CD4-positive, alpha-beta memory T cell (primary cell): ENCODE measurements at regions not wholly inside any gene's neighbourhood (a gene's known extent, or its start where the extent isn't known, plus 50 kb on each side); places are given as distances from the start of the nearest gene placed in this dataset.

Experiments
- CTCF ChIA-PET: fragments of 350-600 bp; sonication (Branson Sonifier 250); formaldehyde crosslinking; loops from one replicate; lab custom pipeline; 2021; ENCODE audit warnings: inconsistent platforms; ENCODE audit not compliant: partially characterized antibody; lab: Charles Lee
- POLR2A ChIA-PET: fragments of 350-600 bp; sonication (Branson Sonifier 250); formaldehyde crosslinking; loops from one replicate; lab custom pipeline; 2021; ENCODE audit not compliant: partially characterized antibody; lab: Charles Lee
- DNase-seq, 5 donors: peaks; one replicate each; pipeline versions ENCODE4 v3.0.0 to v3.0.0-alpha.2; 2020 to 2022; ENCODE audit warnings: mixed read lengths in 1 of 5
- H3K27ac ChIP-seq: one replicate; pipeline ENCODE4 v1.7.0; 2013; ENCODE audit warnings: low read depth, low read length
- H3K27me3 ChIP-seq: 2 replicates; pipeline ENCODE4 v1.7.0; 2013; ENCODE audit warnings: mild to moderate bottlenecking, low read length, moderate library complexity; ENCODE audit not compliant: insufficient read depth
- H3K36me3 ChIP-seq: 2 replicates; pipeline ENCODE4 v1.7.0; 2013; ENCODE audit warnings: mild to moderate bottlenecking, low read length, moderate library complexity; ENCODE audit not compliant: insufficient read depth
- H3K4me1 ChIP-seq: 2 replicates; pipeline ENCODE4 v1.7.0; 2013; ENCODE audit warnings: mild to moderate bottlenecking, low read length, moderate library complexity; ENCODE audit not compliant: insufficient read depth
- H3K4me3 ChIP-seq, 2 donors: one replicate each; pipeline ENCODE4 v1.7.0; 2013; ENCODE audit warnings: low read length in 2 of 2, mild to moderate bottlenecking in 1 of 2
- H3K9me3 ChIP-seq, 2 donors: one replicate each; pipeline ENCODE4 v1.7.0; 2013; ENCODE audit warnings: low read length in 2 of 2, control low read depth in 1 of 2; ENCODE audit not compliant: control insufficient read depth in 1 of 2
- H3K27ac Mint-ChIP-seq, 7 donors: one replicate each; pipeline ENCODE4 v1.8.0; 2020 to 2021; ENCODE audit warnings: mixed read lengths in 7 of 7, mild to moderate bottlenecking in 6 of 7, inconsistent platforms in 3 of 7, moderate library complexity in 3 of 7
- H3K27me3 Mint-ChIP-seq, 2 donors: one replicate each; pipeline ENCODE4 v1.8.0; 2020 to 2021; ENCODE audit warnings: mixed read lengths in 2 of 2
- H3K36me3 Mint-ChIP-seq, 2 donors: one replicate each; pipeline ENCODE4 v1.8.0; 2020 to 2021; ENCODE audit warnings: mixed read lengths in 2 of 2, inconsistent platforms in 1 of 2, mild to moderate bottlenecking in 1 of 2
- H3K4me1 Mint-ChIP-seq, 4 donors: one replicate each; pipeline ENCODE4 v1.8.0; 2020 to 2021; ENCODE audit warnings: mixed read lengths in 4 of 4, mild to moderate bottlenecking in 1 of 4
- H3K4me3 Mint-ChIP-seq, 8 donors: one replicate each; pipeline ENCODE4 v1.8.0; 2020 to 2021; ENCODE audit warnings: mixed read lengths in 8 of 8, mild to moderate bottlenecking in 7 of 8, moderate library complexity in 6 of 8, inconsistent platforms in 3 of 8
- H3K9me3 Mint-ChIP-seq, 8 donors: one replicate each; pipeline ENCODE4 v1.8.0; 2020 to 2021; ENCODE audit warnings: mixed read lengths in 8 of 8, mild to moderate bottlenecking in 5 of 8, inconsistent platforms in 3 of 8, moderate library complexity in 1 of 8
- intact Hi-C: fragments of 100-400 bp; cut with micrococcal nuclease; formaldehyde crosslinking; loops from one replicate; pipeline ENCODE4 v1.15.1; 2023

DNA sequence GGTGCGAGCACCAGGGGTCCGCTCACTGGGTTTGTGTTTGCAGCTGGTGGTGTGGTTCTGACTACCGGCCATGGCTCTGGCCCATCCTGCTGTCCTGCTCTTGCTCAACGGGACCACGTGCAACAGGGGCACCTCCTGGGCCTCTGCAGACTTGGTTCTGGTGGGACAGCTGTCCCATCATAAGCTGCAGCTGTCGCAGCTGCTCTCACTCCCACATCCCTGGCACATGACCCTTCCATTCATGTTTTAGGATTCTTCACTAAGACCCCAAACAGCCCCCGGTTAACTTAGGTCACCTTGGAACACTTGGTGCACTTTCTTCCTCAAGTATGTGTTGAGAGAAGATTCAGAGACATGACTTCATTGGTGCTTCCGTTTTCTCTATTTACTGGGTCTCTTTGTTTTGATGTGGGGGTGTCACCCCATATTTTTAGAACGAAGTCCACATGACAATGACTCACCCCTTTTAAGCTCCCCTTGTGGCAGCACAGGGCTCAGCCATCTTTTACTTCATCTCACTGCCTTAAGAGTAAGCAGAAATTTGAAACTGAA lies 68.4 kb upstream of the ARHGEF7 start:
- DNase-seq, result peak in 1 of 5 donors; percentile 7
- ChIA-PET CTCF (interaction anchor here (0.7 kb wide), 1 partner anchor 21 kb away, joined by 4 read pairs; no protein-coding TSS in a partner anchor), POLR2A (no interaction called here)

DNA sequence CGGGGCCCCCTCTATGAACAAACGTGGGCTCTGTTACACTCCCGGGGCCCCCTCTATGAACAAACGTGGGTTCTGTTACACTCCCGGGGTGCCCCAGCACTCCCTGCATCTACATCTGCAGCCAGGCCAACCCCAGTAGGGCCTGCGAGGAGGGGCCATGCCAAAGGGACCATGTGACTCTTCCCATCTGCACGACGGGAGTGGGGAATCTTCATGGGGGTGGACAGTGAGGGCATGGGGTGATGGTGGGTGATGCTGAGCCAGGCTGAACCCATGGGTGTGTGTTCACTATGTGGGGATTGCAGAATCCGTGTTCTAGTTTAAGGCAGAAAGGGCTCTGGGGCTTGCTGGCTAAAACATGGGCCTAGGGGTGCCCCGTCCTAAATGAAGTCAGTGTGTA lies 69.9 kb upstream of the ARHGEF7 start:
- Mint-ChIP-seq H3K4me1 (peaks cover 0 to 5% (median under 1%) of the 10 kb centered on the region in 4 donors), H3K27me3 (peaks cover 12 to 14% of the 10 kb centered on the region in 2 donors), H3K27ac (no peak overlapping the region), H3K36me3 (no peaks in the 10 kb centered on the region), H3K9me3 (peaks cover 0 to 2% (median 0%) of the 10 kb centered on the region in 8 donors), H3K4me3 (no peak overlapping the region)
- Histone ChIP-seq H3K9me3 (no peaks in the 10 kb centered on the region), H3K27me3 (no peaks in the 10 kb centered on the region), H3K27ac (no peak overlapping the region), H3K36me3 (no peaks in the 10 kb centered on the region), H3K4me3 (no peak overlapping the region), H3K4me1 (no peaks in the 10 kb centered on the region)
- DNase-seq, result no peak
- ChIA-PET POLR2A (no interaction called here), CTCF (no interaction called here)
- intact Hi-C loops, result loop anchor here (5.0 kb wide), 1 partner anchor 453 kb away; no protein-coding TSS in a partner anchor

More for the DNA sequence above, 68.4 kb upstream of the ARHGEF7 start:
- intact Hi-C loops, result loop anchor here (5.0 kb wide), 1 partner anchor 454 kb away; no protein-coding TSS in a partner anchor
- H3K27ac Mint-ChIP-seq, result no peak overlapping the region
- H3K36me3 Mint-ChIP-seq, result no peaks in the 10 kb centered on the region
- H3K4me1 Mint-ChIP-seq, result peaks cover 0 to 5% (median under 1%) of the 10 kb centered on the region in 4 donors
- H3K4me3 Mint-ChIP-seq, result no peak overlapping the region
- Histone ChIP-seq H3K27ac (no peak overlapping the region), H3K9me3 (no peaks in the 10 kb centered on the region), H3K4me1 (no peaks in the 10 kb centered on the region), H3K4me3 (no peak overlapping the region), H3K36me3 (no peaks in the 10 kb centered on the region), H3K27me3 (no peaks in the 10 kb centered on the region)
- H3K9me3 Mint-ChIP-seq, result peaks cover 0 to 2% (median 0%) of the 10 kb centered on the region in 8 donors
- peaks cover 8 to 15% of the 10 kb centered on the region in 2 donors for H3K27me3 Mint-ChIP-seq

GRCh38 chr13:111044087-111044830 lies 70.9 kb upstream of the ARHGEF7 start:
- Histone ChIP-seq H3K4me3 (no peak overlapping the region), H3K4me1 (no peaks in the 10 kb centered on the region), H3K27me3 (no peaks in the 10 kb centered on the region), H3K27ac (no peak overlapping the region), H3K9me3 (no peaks in the 10 kb centered on the region), H3K36me3 (no peaks in the 10 kb centered on the region)
- CTCF ChIA-PET, result no interaction called here
- intact Hi-C loops, result no loop called here
- peaks cover 0 to 5% (median under 1%) of the 10 kb centered on the region in 4 donors for H3K4me1 Mint-ChIP-seq
- no peak for DNase-seq
- H3K27me3 Mint-ChIP-seq, result peaks cover 11 to 12% of the 10 kb centered on the region in 2 donors
- H3K36me3 Mint-ChIP-seq, result no peaks in the 10 kb centered on the region
- peak overlapping the region in 2 of 7 donors; percentile 8 to 57 for H3K27ac Mint-ChIP-seq
- peaks cover 0 to 2% (median 0%) of the 10 kb centered on the region in 8 donors for H3K9me3 Mint-ChIP-seq
- POLR2A ChIA-PET, result no interaction called here
- no peak overlapping the region for H3K4me3 Mint-ChIP-seq

DNA sequence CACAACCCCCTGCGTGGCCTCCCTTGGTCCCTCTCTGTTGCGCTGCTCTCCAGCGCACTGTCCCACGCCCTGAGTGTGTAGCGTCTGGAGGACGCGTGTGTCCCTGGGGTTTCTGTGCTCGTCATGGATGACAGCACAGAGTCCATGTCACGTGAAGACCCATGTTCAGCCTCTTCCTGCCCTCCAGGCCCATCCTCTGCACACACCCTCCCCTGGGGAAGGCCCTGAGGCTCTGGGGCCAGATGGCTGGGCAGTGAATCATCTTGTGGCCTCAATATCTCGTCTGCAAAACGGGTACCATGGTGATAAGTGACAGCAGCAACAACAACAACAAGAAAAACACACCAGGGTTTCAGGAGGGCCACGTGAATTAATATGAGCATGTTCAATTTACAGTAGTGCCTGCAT lies 71.5 kb upstream of the ARHGEF7 start:
- ChIA-PET POLR2A (no interaction called here), CTCF (no interaction called here)
- no peaks in the 10 kb centered on the region for H3K4me1 ChIP-seq
- H3K27ac ChIP-seq, result no peak overlapping the region
- H3K27me3 Mint-ChIP-seq, result peaks cover 13 to 14% of the 10 kb centered on the region in 2 donors
- no peak overlapping the region for H3K4me3 Mint-ChIP-seq
- no peak overlapping the region for H3K4me3 ChIP-seq
- H3K36me3 Mint-ChIP-seq, result no peaks in the 10 kb centered on the region
- H3K9me3 ChIP-seq, result no peaks in the 10 kb centered on the region
- no peaks in the 10 kb centered on the region for H3K27me3 ChIP-seq
- intact Hi-C loops, result no loop called here
- H3K4me1 Mint-ChIP-seq, result peaks cover 0 to 5% (median under 1%) of the 10 kb centered on the region in 4 donors
- no peak for DNase-seq
- H3K9me3 Mint-ChIP-seq, result peaks cover 0 to 2% (median 0%) of the 10 kb centered on the region in 8 donors
- H3K36me3 ChIP-seq, result no peaks in the 10 kb centered on the region
- no peak overlapping the region for H3K27ac Mint-ChIP-seq

- POLR2A ChIA-PET, result no interaction called here
These were observed 72.4 kb upstream of the ARHGEF7 start for GRCh38 chr13:111042661-111043226.

GRCh38 chr13:111040830-111041229 lies 74.3 kb upstream of the ARHGEF7 start:
- intact Hi-C loops, result no loop called here
- Mint-ChIP-seq H3K4me3 (no peak overlapping the region), H3K4me1 (no peaks in the 10 kb centered on the region), H3K36me3 (no peaks in the 10 kb centered on the region), H3K27me3 (peaks cover 17 to 19% of the 10 kb centered on the region in 2 donors), H3K9me3 (no peaks in the 10 kb centered on the region), H3K27ac (no peak overlapping the region)
- DNase-seq, result no peak
- Histone ChIP-seq H3K4me3 (no peak overlapping the region), H3K27me3 (no peaks in the 10 kb centered on the region), H3K4me1 (no peaks in the 10 kb centered on the region), H3K27ac (no peak overlapping the region), H3K36me3 (no peaks in the 10 kb centered on the region), H3K9me3 (no peaks in the 10 kb centered on the region)
- ChIA-PET POLR2A (no interaction called here), CTCF (no interaction called here)

More at GRCh38 chr13:111042661-111043226, 72.4 kb upstream of the ARHGEF7 start:
- no peaks in the 10 kb centered on the region for H3K36me3 Mint-ChIP-seq
- Histone ChIP-seq H3K36me3 (no peaks in the 10 kb centered on the region), H3K9me3 (no peaks in the 10 kb centered on the region), H3K27ac (no peak overlapping the region), H3K4me3 (no peak overlapping the region), H3K27me3 (no peaks in the 10 kb centered on the region), H3K4me1 (no peaks in the 10 kb centered on the region)
- no peak for DNase-seq
- CTCF ChIA-PET, result no interaction called here
- H3K4me1 Mint-ChIP-seq, result peaks cover 0 to 5% (median under 1%) of the 10 kb centered on the region in 4 donors
- peaks cover 0 to 2% (median 0%) of the 10 kb centered on the region in 8 donors for H3K9me3 Mint-ChIP-seq
- intact Hi-C loops, result no loop called here
- H3K4me3 Mint-ChIP-seq, result no peak overlapping the region
- H3K27me3 Mint-ChIP-seq, result peaks cover 14 to 15% of the 10 kb centered on the region in 2 donors
- no peak overlapping the region for H3K27ac Mint-ChIP-seq

- Mint-ChIP-seq H3K27ac (no peak overlapping the region), H3K4me3 (no peak overlapping the region), H3K4me1 (no peaks in the 10 kb centered on the region), H3K9me3 (no peaks in the 10 kb centered on the region), H3K27me3 (peaks cover 17 to 20% of the 10 kb centered on the region in 2 donors), H3K36me3 (no peaks in the 10 kb centered on the region)
- intact Hi-C loops, result no loop called here
- H3K27ac ChIP-seq, result no peak overlapping the region
- DNase-seq, result no peak
- no peaks in the 10 kb centered on the region for H3K36me3 ChIP-seq
- H3K9me3 ChIP-seq, result no peaks in the 10 kb centered on the region
- ChIA-PET CTCF (no interaction called here), POLR2A (no interaction called here)
- H3K27me3 ChIP-seq, result no peaks in the 10 kb centered on the region
- H3K4me1 ChIP-seq, result no peaks in the 10 kb centered on the region
- H3K4me3 ChIP-seq, result no peak overlapping the region
These were observed 75.4 kb upstream of the ARHGEF7 start for GRCh38 chr13:111039735-111040134.
